GM23248 (cell line): ENCODE measurements at regions not wholly inside any gene's neighbourhood (a gene's known extent, or its start where the extent isn't known, plus 50 kb on each side); places are given as distances from the start of the nearest gene placed in this dataset.

ENCODE experiments used
- DNase-seq: peaks from one replicate; pipeline ENCODE4 v3.0.0-alpha.2; 2015
- H2AFZ ChIP-seq: fragments of 200-600 bp; sonication (generic); 2 replicates; pipeline ENCODE4 v1.6.1; 2016; ENCODE audit warnings: antibody characterized with exemption
- H3F3A ChIP-seq: fragments of 200-600 bp; sonication (generic); 2 replicates; pipeline ENCODE4 v1.6.1; 2016; ENCODE audit warnings: mild to moderate bottlenecking, antibody characterized with exemption, mixed run types; ENCODE audit not compliant: insufficient read depth
- H3K27ac ChIP-seq: fragments of 200-600 bp; sonication (generic); 2 replicates; pipeline ENCODE4 v1.5.1; 2016; ENCODE audit warnings: mild to moderate bottlenecking
- H3K27me3 ChIP-seq: fragments of 200-600 bp; sonication (generic); replicated peaks from 2 replicates; pipeline ENCODE4 v1.6.1; 2016; ENCODE audit warnings: mild to moderate bottlenecking; ENCODE audit not compliant: insufficient read depth
- H3K36me3 ChIP-seq: fragments of 200-600 bp; sonication (generic); 2 replicates; pipeline ENCODE4 v1.6.1; 2016; ENCODE audit warnings: low read depth, mild to moderate bottlenecking
- H3K4me1 ChIP-seq: fragments of 200-600 bp; sonication (generic); 2 replicates; pipeline ENCODE4 v1.6.1; 2016; ENCODE audit warnings: mild to moderate bottlenecking; ENCODE audit not compliant: insufficient read depth
- H3K4me2 ChIP-seq: fragments of 200-600 bp; sonication (generic); one replicate; pipeline ENCODE4 v1.6.1; 2016; ENCODE audit warnings: mild to moderate bottlenecking; ENCODE audit not compliant: unreplicated experiment
- H3K4me3 ChIP-seq: fragments of 200-600 bp; sonication (generic); 2 replicates; pipeline ENCODE4 v1.5.1; 2016; ENCODE audit warnings: mild to moderate bottlenecking
- H3K79me2 ChIP-seq: fragments of 200-600 bp; sonication (generic); 2 replicates; pipeline ENCODE4 v1.6.1; 2016; ENCODE audit warnings: mild to moderate bottlenecking; ENCODE audit not compliant: insufficient read depth
- H3K9ac ChIP-seq: fragments of 200-600 bp; sonication (generic); 2 replicates; pipeline ENCODE4 v1.6.1; 2016; ENCODE audit warnings: mild to moderate bottlenecking
- H3K9me2 ChIP-seq: fragments of 200-600 bp; sonication (generic); 2 replicates; pipeline ENCODE4 v1.6.1; 2016; ENCODE audit warnings: mixed run types, mild to moderate bottlenecking, moderate library complexity; ENCODE audit not compliant: insufficient read depth
- H3K9me3 ChIP-seq: fragments of 200-600 bp; sonication (generic); one replicate; pipeline ENCODE4 v1.6.1; 2017; ENCODE audit warnings: low read depth
- H4K20me1 ChIP-seq: fragments of 200-600 bp; sonication (generic); 2 replicates; pipeline ENCODE4 v1.6.0; 2016; ENCODE audit not compliant: insufficient read depth
- EZH2 ChIP-seq: fragments of 200-600 bp; sonication (generic); IDR thresholded peaks from 2 replicates; pipeline ENCODE4 v1.6.1; 2018; ENCODE audit warnings: antibody characterized with exemption, mild to moderate bottlenecking; ENCODE audit not compliant: insufficient read depth, poor library complexity, severe bottlenecking
- EZH2phosphoT487 ChIP-seq: fragments of 200-600 bp; sonication (generic); IDR thresholded peaks from 2 replicates; pipeline ENCODE4 v1.6.1; 2018; ENCODE audit warnings: antibody characterized with exemption, moderate library complexity, mild to moderate bottlenecking, low read depth; ENCODE audit not compliant: insufficient read depth
- WGBS, 2 experiments: methylation state at CpG; one replicate each; pipeline ENCODE4 v1.1.6; 2015 to 2017; ENCODE audit warnings: low lambda C conversion rate in 2 of 2, low coverage in 1 of 2; ENCODE audit errors: missing lambda C conversion rate in 2 of 2; 5-methylcytosine and 5-hydroxymethylcytosine counted together
- in situ Hi-C: fragments of 300-500 bp; cut with MboI; formaldehyde crosslinking; loops from 2 replicates; pipeline ENCODE4 v1.15.0; 2020

- no peak overlapping the region for H3K27ac ChIP-seq
- H3K79me2 ChIP-seq: no peaks in the 10 kb centered on the region
- H3K4me3 ChIP-seq: no peak overlapping the region
- H3K4me2 ChIP-seq: no peak overlapping the region
- H3K4me1 ChIP-seq: no peaks in the 10 kb centered on the region
- no peak overlapping the region for H3K9ac ChIP-seq
- H2AFZ ChIP-seq: no peak overlapping the region
- 11 to 14% methylated on average over 3 of the region's 3 CpGs for WGBS, 2 experiments
- H3F3A ChIP-seq: no peaks in the 10 kb centered on the region
- TF ChIP-seq EZH2phosphoT487: no peak
- TF ChIP-seq EZH2: no peak
- DNase-seq: no peak
- peaks cover 3% of the 10 kb centered on the region for H3K9me3 ChIP-seq
- no peaks in the 10 kb centered on the region for H3K36me3 ChIP-seq
- no peaks in the 10 kb centered on the region for H3K27me3 ChIP-seq
- H3K9me2 ChIP-seq: no peaks in the 10 kb centered on the region
- no peaks in the 10 kb centered on the region for H4K20me1 ChIP-seq
- in situ Hi-C loops: no loop called here
Observed at GRCh38 chr3:95082191-95082590, 1019.3 kb downstream of the NSUN3 start.

DNA sequence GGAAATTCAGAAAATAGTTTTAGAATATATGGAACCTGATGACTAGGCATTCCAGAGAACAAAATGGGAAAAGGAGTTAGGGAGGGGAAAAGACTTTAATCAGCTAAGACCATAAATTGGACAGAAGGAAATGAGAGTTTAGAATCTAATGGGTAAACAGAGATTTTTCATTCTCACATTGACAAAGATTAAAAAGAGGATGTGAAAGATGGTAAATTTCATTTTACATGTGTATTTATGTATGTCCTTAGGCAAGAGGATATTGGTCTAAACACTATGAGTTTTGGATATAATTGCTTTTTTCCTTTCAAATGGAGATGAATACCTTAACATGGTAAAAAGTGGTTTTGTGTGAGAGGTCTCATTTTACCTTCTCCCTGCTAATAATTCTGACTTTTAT, 1021.9 kb downstream of the NSUN3 start:
- Histone ChIP-seq H3K4me2 (no peak overlapping the region), H3K4me1 (no peaks in the 10 kb centered on the region), H3F3A (no peaks in the 10 kb centered on the region), H3K9me3 (peaks cover 3% of the 10 kb centered on the region), H2AFZ (no peak overlapping the region), H3K27me3 (no peaks in the 10 kb centered on the region), H3K79me2 (no peaks in the 10 kb centered on the region), H3K36me3 (no peaks in the 10 kb centered on the region), H4K20me1 (no peaks in the 10 kb centered on the region), H3K4me3 (no peak overlapping the region), H3K9ac (no peak overlapping the region), H3K27ac (no peak overlapping the region), H3K9me2 (no peaks in the 10 kb centered on the region)
- no peak for TF ChIP-seq EZH2
- TF ChIP-seq EZH2phosphoT487: no peak
- no peak for DNase-seq
- in situ Hi-C loops: no loop called here

DNA sequence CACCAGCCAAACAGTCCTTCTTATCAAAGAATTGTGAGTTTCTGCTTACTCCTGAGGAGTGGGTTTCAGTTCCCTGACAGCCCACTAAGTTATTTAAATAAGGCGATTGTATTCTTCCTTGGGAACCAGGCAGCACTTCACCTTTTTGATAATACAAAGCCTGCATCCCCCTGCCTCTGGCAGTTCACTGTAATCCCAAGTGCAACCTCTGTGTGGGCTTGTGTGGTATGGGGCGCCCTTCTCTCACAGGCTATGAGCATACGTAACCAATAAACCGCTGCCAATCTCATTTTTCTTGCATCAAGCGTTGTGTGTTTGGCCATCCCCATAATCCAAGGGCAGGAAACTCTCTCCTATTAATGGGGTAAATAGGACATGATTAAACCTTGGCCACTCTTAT, 1025.6 kb downstream of the NSUN3 start:
- no peak overlapping the region for H3K27ac ChIP-seq
- TF ChIP-seq EZH2phosphoT487 (no peak), EZH2 (no peak)
- H3K9me2 ChIP-seq: no peaks in the 10 kb centered on the region
- no peaks in the 10 kb centered on the region for H3F3A ChIP-seq
- no peak overlapping the region for H3K4me2 ChIP-seq
- no peaks in the 10 kb centered on the region for H3K4me1 ChIP-seq
- H3K9ac ChIP-seq: no peak overlapping the region
- 27 to 37% methylated on average over 5 of the region's 5 CpGs for whole genome bisulfite sequencing, 2 experiments
- H3K27me3 ChIP-seq: no peaks in the 10 kb centered on the region
- H3K4me3 ChIP-seq: no peak overlapping the region
- in situ Hi-C loops: no loop called here
- no peaks in the 10 kb centered on the region for H3K36me3 ChIP-seq
- no peaks in the 10 kb centered on the region for H4K20me1 ChIP-seq
- no peaks in the 10 kb centered on the region for H3K79me2 ChIP-seq
- peaks cover 3% of the 10 kb centered on the region for H3K9me3 ChIP-seq
- no peak overlapping the region for H2AFZ ChIP-seq
- no peak for DNase-seq

- Histone ChIP-seq H3K9ac (no peak overlapping the region), H4K20me1 (no peaks in the 10 kb centered on the region), H3K27ac (no peak overlapping the region), H3K9me3 (no peaks in the 10 kb centered on the region), H2AFZ (no peak overlapping the region), H3K9me2 (no peaks in the 10 kb centered on the region), H3K36me3 (no peaks in the 10 kb centered on the region), H3K79me2 (no peaks in the 10 kb centered on the region), H3K4me1 (no peaks in the 10 kb centered on the region), H3K4me3 (no peak overlapping the region), H3F3A (no peaks in the 10 kb centered on the region), H3K27me3 (no peaks in the 10 kb centered on the region), H3K4me2 (no peak overlapping the region)
- DNase-seq: no peak
- in situ Hi-C loops: no loop called here
- 10 to 14% methylated on average over 3 of the region's 3 CpGs for WGBS, 2 experiments
- TF ChIP-seq EZH2: no peak
- no peak for TF ChIP-seq EZH2phosphoT487
Observed at GRCh38 chr3:95097493-95097892, 1034.6 kb downstream of the NSUN3 start.

- H3K4me1 ChIP-seq: no peaks in the 10 kb centered on the region
- no peaks in the 10 kb centered on the region for H3K27me3 ChIP-seq
- in situ Hi-C loops: no loop called here
- H3K36me3 ChIP-seq: no peaks in the 10 kb centered on the region
- H3K9me3 ChIP-seq: no peaks in the 10 kb centered on the region
- no peak overlapping the region for H3K4me2 ChIP-seq
- no peaks in the 10 kb centered on the region for H3F3A ChIP-seq
- DNase-seq: no peak
- H3K27ac ChIP-seq: no peak overlapping the region
- H2AFZ ChIP-seq: no peak overlapping the region
- 25 to 29% methylated on average over 3 of the region's 3 CpGs for WGBS, 2 experiments
- H4K20me1 ChIP-seq: no peaks in the 10 kb centered on the region
- no peak overlapping the region for H3K9ac ChIP-seq
- no peak for TF ChIP-seq EZH2phosphoT487
- TF ChIP-seq EZH2: no peak
- no peak overlapping the region for H3K4me3 ChIP-seq
- H3K9me2 ChIP-seq: no peaks in the 10 kb centered on the region
- no peaks in the 10 kb centered on the region for H3K79me2 ChIP-seq
Observed at GRCh38 chr3:95120921-95121320, 1058.1 kb downstream of the NSUN3 start.
